ENCODE measurements at regions not wholly inside any gene's neighbourhood (a gene's known extent, or its start where the extent isn't known, plus 50 kb on each side); places are given as distances from the start of the nearest gene placed in this dataset.

DNA sequence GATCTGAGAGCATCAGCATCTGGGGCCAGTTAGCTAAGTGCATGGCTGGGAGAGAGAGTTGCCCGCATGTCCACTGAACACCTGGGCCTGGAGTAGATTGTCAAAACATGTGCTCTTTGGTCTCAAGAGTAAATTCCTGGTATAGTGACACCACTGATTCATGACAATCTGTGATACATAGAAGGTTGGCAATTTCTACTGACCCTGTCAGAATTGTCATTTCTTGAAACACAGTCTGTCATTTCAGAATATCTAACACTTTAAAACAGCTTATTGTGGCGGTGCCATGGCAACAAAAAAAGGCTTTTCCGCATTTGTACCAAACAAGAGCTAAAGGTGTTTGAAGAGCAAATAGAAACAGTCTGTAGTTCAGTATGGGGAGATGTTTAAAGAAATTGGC is 186.4 kb upstream of the FAM78B start:
- Histone ChIP-seq H3K4me3 (ENCODE audit: low read depth in 1 of 2, low read length in 1 of 2) (no peak overlapping the region), H3K36me3 (no peaks in the 10 kb centered on the region), H3K27ac (no peak overlapping the region), H3K9me3 (no peaks in the 10 kb centered on the region), H3K27me3 (no peaks in the 10 kb centered on the region), H3K4me1 (ENCODE audit: control insufficient read depth in 1 of 2, insufficient read depth in 1 of 2, low read depth in 1 of 2, low read length in 1 of 2) (no peaks in the 10 kb centered on the region)
- no peak for TF ChIP-seq CTCF (IDR thresholded peaks at IDR 0.05)

DNA sequence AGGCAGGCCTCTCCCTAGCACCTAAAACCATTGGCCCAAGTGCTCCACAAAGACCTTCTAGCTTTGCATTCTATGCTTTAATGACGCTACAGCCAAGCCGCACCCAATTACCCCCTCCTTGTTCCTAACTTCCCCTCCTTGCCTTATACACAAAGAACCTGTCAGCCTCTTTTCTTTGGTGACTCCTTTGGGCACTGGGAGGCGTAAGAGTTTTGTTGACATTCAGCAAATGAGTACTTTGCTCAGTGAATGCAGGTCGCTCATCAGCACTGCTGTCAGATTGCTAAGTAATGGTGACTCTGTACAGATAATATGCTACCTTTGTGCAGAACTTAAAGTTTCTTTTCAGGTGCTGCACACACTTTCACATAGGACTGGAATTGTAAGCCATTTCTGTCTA is 187.6 kb upstream of the FAM78B start:
- Histone ChIP-seq H3K36me3 (no peaks in the 10 kb centered on the region), H3K27me3 (no peaks in the 10 kb centered on the region), H3K4me1 (ENCODE audit: control insufficient read depth in 1 of 2, insufficient read depth in 1 of 2, low read depth in 1 of 2, low read length in 1 of 2) (no peaks in the 10 kb centered on the region), H3K27ac (no peak overlapping the region), H3K4me3 (ENCODE audit: low read depth in 1 of 2, low read length in 1 of 2) (no peak overlapping the region), H3K9me3 (no peaks in the 10 kb centered on the region)
- TF ChIP-seq CTCF (IDR thresholded peaks at IDR 0.05): no peak

- Histone ChIP-seq H3K36me3 (no peaks in the 10 kb centered on the region), H3K4me1 (ENCODE audit: control insufficient read depth in 1 of 2, insufficient read depth in 1 of 2, low read depth in 1 of 2, low read length in 1 of 2) (no peaks in the 10 kb centered on the region), H3K27me3 (no peaks in the 10 kb centered on the region), H3K27ac (no peak overlapping the region), H3K4me3 (ENCODE audit: low read depth in 1 of 2, low read length in 1 of 2) (no peak overlapping the region), H3K9me3 (no peaks in the 10 kb centered on the region)
- no peak for TF ChIP-seq CTCF (IDR thresholded peaks at IDR 0.05)
These were observed 198.3 kb upstream of the FAM78B start for GRCh38 chr1:166365081-166365480.

DNA sequence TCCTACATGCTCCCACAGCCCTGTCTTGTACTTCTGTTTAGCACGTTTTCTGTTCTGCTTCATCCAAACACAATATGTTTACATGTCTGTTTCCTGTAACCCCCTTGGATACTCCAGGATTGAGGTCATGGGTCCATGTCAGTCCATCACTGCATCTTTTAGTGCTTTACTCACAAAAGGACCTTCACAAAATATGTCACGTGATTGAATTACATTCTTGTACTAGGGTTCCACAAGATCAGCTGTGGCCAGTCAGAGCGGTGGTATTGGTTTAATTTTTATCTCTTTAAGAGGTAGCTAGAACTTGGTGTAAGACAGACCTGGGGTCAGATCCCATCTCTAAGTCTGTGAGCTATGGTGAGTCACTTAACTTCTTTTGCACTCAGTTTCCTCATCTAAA is 201.2 kb upstream of the FAM78B start:
- H3K36me3 ChIP-seq: no peaks in the 10 kb centered on the region
- no peak overlapping the region for H3K4me3 ChIP-seq (ENCODE audit: low read depth in 1 of 2, low read length in 1 of 2)
- no peaks in the 10 kb centered on the region for H3K4me1 ChIP-seq (ENCODE audit: control insufficient read depth in 1 of 2, insufficient read depth in 1 of 2, low read depth in 1 of 2, low read length in 1 of 2)
- no peaks in the 10 kb centered on the region for H3K9me3 ChIP-seq
- no peaks in the 10 kb centered on the region for H3K27me3 ChIP-seq
- H3K27ac ChIP-seq: no peak overlapping the region
- no peak for TF ChIP-seq CTCF (IDR thresholded peaks at IDR 0.05)

GRCh38 chr1:166377896-166378295 is 211.1 kb upstream of the FAM78B start:
- Histone ChIP-seq H3K4me3 (ENCODE audit: low read depth in 1 of 2, low read length in 1 of 2) (no peak overlapping the region), H3K36me3 (no peaks in the 10 kb centered on the region), H3K27ac (no peak overlapping the region), H3K4me1 (ENCODE audit: control insufficient read depth in 1 of 2, insufficient read depth in 1 of 2, low read depth in 1 of 2, low read length in 1 of 2) (no peaks in the 10 kb centered on the region), H3K9me3 (no peaks in the 10 kb centered on the region), H3K27me3 (no peaks in the 10 kb centered on the region)
- TF ChIP-seq CTCF (IDR thresholded peaks at IDR 0.05): no peak

- no peak overlapping the region for H3K27ac ChIP-seq
- no peaks in the 10 kb centered on the region for H3K4me1 ChIP-seq (ENCODE audit: control insufficient read depth in 1 of 2, insufficient read depth in 1 of 2, low read depth in 1 of 2, low read length in 1 of 2)
- no peaks in the 10 kb centered on the region for H3K36me3 ChIP-seq
- no peak overlapping the region for H3K4me3 ChIP-seq (ENCODE audit: low read depth in 1 of 2, low read length in 1 of 2)
- TF ChIP-seq CTCF (IDR thresholded peaks at IDR 0.05): no peak
- H3K27me3 ChIP-seq: no peaks in the 10 kb centered on the region
- no peaks in the 10 kb centered on the region for H3K9me3 ChIP-seq
These were observed 212.0 kb upstream of the FAM78B start for GRCh38 chr1:166378805-166379204.

Measured in neutrophil (primary cell).